ENCODE measurements at regions not wholly inside any gene's neighbourhood (a gene's known extent, or its start where the extent isn't known, plus 50 kb on each side); places are given as distances from the start of the nearest gene placed in this dataset.

GRCh38 chr4:99754756-99755155, 61.9 kb upstream of the DAPP1 start:
- Histone ChIP-seq H3K27me3 (no peaks in the 10 kb centered on the region), H3K4me1 (peaks cover 0 to 4% (median 0%) of the 10 kb centered on the region in 3 donors), H3K36me3 (no peaks in the 10 kb centered on the region), H3K4me3 (no peak overlapping the region), H3K9me3 (no peaks in the 10 kb centered on the region), H3K27ac (no peak overlapping the region)
- TF ChIP-seq, protein P1, sequence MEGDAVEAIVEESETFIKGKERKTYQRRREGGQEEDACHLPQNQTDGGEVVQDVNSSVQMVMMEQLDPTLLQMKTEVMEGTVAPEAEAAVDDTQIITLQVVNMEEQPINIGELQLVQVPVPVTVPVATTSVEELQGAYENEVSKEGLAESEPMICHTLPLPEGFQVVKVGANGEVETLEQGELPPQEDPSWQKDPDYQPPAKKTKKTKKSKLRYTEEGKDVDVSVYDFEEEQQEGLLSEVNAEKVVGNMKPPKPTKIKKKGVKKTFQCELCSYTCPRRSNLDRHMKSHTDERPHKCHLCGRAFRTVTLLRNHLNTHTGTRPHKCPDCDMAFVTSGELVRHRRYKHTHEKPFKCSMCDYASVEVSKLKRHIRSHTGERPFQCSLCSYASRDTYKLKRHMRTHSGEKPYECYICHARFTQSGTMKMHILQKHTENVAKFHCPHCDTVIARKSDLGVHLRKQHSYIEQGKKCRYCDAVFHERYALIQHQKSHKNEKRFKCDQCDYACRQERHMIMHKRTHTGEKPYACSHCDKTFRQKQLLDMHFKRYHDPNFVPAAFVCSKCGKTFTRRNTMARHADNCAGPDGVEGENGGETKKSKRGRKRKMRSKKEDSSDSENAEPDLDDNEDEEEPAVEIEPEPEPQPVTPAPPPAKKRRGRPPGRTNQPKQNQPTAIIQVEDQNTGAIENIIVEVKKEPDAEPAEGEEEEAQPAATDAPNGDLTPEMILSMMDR (IDR thresholded peaks at IDR 0.05) = no peak
- no peak for TF ChIP-seq POLR2A (IDR thresholded peaks at IDR 0.05)
- DNase-seq = no peak
- 74 to 86% methylated on average over 2 of the region's 2 CpGs for WGBS, 2 donors
- intact Hi-C loops (cut with DNase I) = no loop called here

DNA sequence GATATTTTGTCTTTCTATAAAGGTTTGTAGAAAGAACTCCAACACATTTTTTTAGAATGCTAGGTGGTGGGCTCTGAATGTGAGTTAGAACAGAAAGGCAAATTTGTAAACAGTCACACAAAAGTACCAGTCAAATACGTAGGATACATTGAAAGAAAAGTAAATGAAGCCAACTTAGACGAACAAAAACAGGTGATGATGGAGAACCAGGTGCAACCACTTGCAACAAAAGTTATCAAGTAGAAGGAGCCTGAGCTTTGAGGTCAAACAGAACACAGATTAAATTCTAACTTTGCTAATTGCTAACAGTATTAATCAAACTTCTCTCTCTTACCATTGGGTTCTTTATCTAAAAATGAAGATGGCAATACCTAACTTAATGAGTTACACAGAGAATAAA, 62.7 kb upstream of the DAPP1 start:
- Histone ChIP-seq H3K27ac (no peak overlapping the region), H3K4me1 (peaks cover 0 to 4% (median 0%) of the 10 kb centered on the region in 3 donors), H3K36me3 (no peaks in the 10 kb centered on the region), H3K4me3 (no peak overlapping the region), H3K9me3 (no peaks in the 10 kb centered on the region), H3K27me3 (no peaks in the 10 kb centered on the region)
- WGBS, 2 donors = 81 to 85% methylated on average over 2 of the region's 2 CpGs
- no peak for DNase-seq
- TF ChIP-seq, protein P1 (IDR thresholded peaks at IDR 0.05) = no peak
- TF ChIP-seq POLR2A (IDR thresholded peaks at IDR 0.05) = no peak
- intact Hi-C loops (cut with DNase I) = no loop called here

GRCh38 chr4:99749445-99750391, 66.9 kb upstream of the DAPP1 start:
- DNase-seq = no peak
- intact Hi-C loops (cut with DNase I) = no loop called here
- H3K36me3 ChIP-seq = no peaks in the 10 kb centered on the region
- 75 to 82% methylated on average over 4 of the region's 4 CpGs for WGBS, 2 donors
- H3K27ac ChIP-seq = no peak overlapping the region
- TF ChIP-seq, protein P1 (IDR thresholded peaks at IDR 0.05) = no peak
- TF ChIP-seq POLR2A (IDR thresholded peaks at IDR 0.05) = no peak
- H3K4me3 ChIP-seq = no peak overlapping the region
- no peaks in the 10 kb centered on the region for H3K4me1 ChIP-seq
- H3K27me3 ChIP-seq = no peaks in the 10 kb centered on the region
- H3K9me3 ChIP-seq = no peaks in the 10 kb centered on the region

DNA sequence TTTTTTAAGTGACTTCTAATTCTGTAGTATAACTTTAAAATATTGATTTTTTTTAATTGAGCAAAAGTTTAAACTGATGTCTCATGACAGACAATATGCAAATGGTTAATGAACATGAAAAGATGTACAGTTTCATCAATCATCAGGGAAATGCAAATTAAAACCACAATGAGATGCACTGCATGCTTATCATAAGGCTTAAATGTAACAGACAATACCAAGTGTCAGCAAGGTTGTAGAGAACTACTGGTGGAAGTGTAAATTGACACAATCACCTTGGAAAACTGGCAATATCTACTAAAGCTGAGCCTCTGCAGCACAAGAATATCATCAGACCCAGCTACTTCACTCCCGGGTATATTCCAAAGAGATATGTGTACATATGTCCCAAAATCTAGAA, 70.2 kb upstream of the DAPP1 start:
- H3K4me3 ChIP-seq = no peak overlapping the region
- intact Hi-C loops (cut with DNase I) = no loop called here
- WGBS, 2 donors = 88 to 89% methylated on average over 1 of the region's 1 CpG

DNA sequence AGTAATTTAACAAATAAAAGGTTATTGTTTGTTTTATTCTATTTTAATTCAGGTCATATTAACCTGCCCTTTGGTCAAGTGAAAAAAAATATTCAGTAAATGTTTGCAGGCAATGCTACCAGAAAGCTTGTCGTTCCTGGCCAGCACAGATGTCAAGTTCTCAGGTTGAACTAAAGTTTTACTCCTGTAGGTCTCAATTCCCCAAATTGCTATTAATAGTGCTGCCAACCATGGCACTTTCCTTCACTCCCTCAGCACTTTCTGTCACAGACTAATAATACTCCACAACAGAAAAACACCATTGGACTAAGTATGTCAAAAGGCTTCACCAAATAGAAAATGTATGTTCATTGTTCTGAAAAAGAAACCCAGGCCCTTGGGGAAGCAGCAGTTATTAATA, 79.2 kb upstream of the C4orf54 start:
- H3K27ac ChIP-seq = no peak overlapping the region
- no peaks in the 10 kb centered on the region for H3K9me3 ChIP-seq
- no peak overlapping the region for H3K4me3 ChIP-seq
- DNase-seq = no peak
- 35 to 64% methylated on average over 1 of the region's 1 CpG for WGBS, 2 donors
- intact Hi-C loops (cut with DNase I) = no loop called here
- H3K36me3 ChIP-seq = no peaks in the 10 kb centered on the region
- TF ChIP-seq, protein P1 (IDR thresholded peaks at IDR 0.05) = no peak
- no peak for TF ChIP-seq POLR2A (IDR thresholded peaks at IDR 0.05)
- no peaks in the 10 kb centered on the region for H3K27me3 ChIP-seq
- no peaks in the 10 kb centered on the region for H3K4me1 ChIP-seq

More for the DNA sequence above, 70.2 kb upstream of the DAPP1 start:
- no peaks in the 10 kb centered on the region for H3K27me3 ChIP-seq
- DNase-seq = no peak
- no peaks in the 10 kb centered on the region for H3K4me1 ChIP-seq
- no peaks in the 10 kb centered on the region for H3K36me3 ChIP-seq
- H3K27ac ChIP-seq = no peak overlapping the region
- H3K9me3 ChIP-seq = no peaks in the 10 kb centered on the region
- TF ChIP-seq POLR2A (IDR thresholded peaks at IDR 0.05) = no peak
- TF ChIP-seq, protein P1 (IDR thresholded peaks at IDR 0.05) = no peak
